ENCODE measurements at regions not wholly inside any gene's neighbourhood (a gene's known extent, or its start where the extent isn't known, plus 50 kb on each side); places are given as distances from the start of the nearest gene placed in this dataset.

DNA sequence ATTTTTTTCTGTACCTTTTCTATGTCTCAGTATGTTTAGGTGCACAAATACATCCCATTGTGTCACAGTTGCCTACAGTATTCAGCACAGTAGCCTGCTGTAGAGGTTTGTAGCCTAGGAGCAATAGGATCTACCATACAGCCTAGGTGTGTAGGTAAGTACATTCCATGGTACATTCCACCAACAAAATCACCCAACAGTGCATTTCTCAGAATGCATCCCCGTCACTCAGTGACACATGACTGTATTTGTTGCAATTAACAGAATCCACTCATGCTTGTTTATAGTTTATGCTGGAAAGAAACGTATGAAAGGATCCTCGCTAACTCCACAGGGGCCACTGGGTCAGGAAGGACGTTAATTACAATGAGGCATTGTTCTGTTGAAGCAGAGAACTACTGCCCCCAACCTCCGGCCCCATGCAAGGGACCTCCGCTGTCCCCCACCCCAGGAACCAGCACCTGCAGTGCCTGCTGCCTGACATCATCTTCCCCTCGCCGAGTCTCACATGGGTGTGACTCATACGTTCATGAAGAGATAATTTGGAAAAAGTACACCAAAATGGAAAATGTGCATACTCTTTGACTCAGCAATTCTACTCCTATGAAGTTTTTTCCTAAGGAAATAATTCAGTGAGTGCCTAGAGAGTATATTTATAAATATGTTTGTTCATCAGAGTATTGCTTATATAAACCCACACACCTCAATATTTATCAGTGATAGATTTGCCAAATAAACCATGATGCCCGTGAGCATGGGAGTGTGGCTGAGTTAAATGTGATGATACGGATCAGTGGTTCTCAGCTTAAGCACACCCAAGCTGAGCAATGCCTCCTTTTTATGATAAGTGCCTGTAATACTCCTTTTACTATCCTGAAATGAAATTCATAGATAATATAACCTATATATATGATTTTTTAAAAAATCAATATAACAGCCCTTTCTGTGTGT lies 156.4 kb upstream of the ECI2 start (continued):
- TF ChIP-seq ARID3A (IDR thresholded peaks at IDR 0.05; ENCODE audit: borderline replicate concordance, low read depth, low read length) (0 out of 2 replicates have a peak, but pooled peaks have one; percentile 12), OTX1 (CRISPR knock-in tag; IDR thresholded peaks at IDR 0.05) (no peak), TCFL5 (CRISPR knock-in tag; conservative IDR thresholded peaks at IDR 0.05) (no peak), SMARCB1 (IDR thresholded peaks at IDR 0.05; ENCODE audit: insufficient read length, low read depth) (no peak), NCOA6 (IDR thresholded peaks at IDR 0.05) (no peak), ETS2 (tag; IDR thresholded peaks at IDR 0.05; ENCODE audit: borderline replicate concordance, poor library complexity, severe bottlenecking) (no peak), ZNF121 (CRISPR knock-in tag; conservative IDR thresholded peaks at IDR 0.05) (no peak), NEUROD1 (IDR thresholded peaks at IDR 0.05; ENCODE audit: borderline replicate concordance, low read depth, low read length, partially characterized antibody) (no peak), MTF1 (CRISPR knock-in tag; IDR thresholded peaks at IDR 0.05; ENCODE audit: borderline replicate concordance) (no peak), HDAC3 (IDR thresholded peaks at IDR 0.05; ENCODE audit: borderline replicate concordance, partially characterized antibody) (peak; percentile 29), ZNF274 (IDR thresholded peaks at IDR 0.05; ENCODE audit: borderline replicate concordance, low read depth, low read length) (no peak), ZNF57 (CRISPR knock-in tag; IDR thresholded peaks at IDR 0.05) (no peak), ZNF253 (CRISPR knock-in tag; conservative IDR thresholded peaks at IDR 0.05) (no peak), LCOR (CRISPR knock-in tag; IDR thresholded peaks at IDR 0.05) (no peak), PPARD (CRISPR knock-in tag; IDR thresholded peaks at IDR 0.05) (no peak), ZNF551 (CRISPR knock-in tag; IDR thresholded peaks at IDR 0.05) (no peak), SLC30A9 (CRISPR knock-in tag; IDR thresholded peaks at IDR 0.05) (no peak), E2F3 (CRISPR knock-in tag; IDR thresholded peaks at IDR 0.05) (no peak)
- TF ChIP-seq, protein P1, sequence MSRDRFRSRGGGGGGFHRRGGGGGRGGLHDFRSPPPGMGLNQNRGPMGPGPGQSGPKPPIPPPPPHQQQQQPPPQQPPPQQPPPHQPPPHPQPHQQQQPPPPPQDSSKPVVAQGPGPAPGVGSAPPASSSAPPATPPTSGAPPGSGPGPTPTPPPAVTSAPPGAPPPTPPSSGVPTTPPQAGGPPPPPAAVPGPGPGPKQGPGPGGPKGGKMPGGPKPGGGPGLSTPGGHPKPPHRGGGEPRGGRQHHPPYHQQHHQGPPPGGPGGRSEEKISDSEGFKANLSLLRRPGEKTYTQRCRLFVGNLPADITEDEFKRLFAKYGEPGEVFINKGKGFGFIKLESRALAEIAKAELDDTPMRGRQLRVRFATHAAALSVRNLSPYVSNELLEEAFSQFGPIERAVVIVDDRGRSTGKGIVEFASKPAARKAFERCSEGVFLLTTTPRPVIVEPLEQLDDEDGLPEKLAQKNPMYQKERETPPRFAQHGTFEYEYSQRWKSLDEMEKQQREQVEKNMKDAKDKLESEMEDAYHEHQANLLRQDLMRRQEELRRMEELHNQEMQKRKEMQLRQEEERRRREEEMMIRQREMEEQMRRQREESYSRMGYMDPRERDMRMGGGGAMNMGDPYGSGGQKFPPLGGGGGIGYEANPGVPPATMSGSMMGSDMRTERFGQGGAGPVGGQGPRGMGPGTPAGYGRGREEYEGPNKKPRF (IDR thresholded peaks at IDR 0.05; ENCODE audit: low read depth, low read length): no peak
- TF ChIP-seq, protein P2, sequence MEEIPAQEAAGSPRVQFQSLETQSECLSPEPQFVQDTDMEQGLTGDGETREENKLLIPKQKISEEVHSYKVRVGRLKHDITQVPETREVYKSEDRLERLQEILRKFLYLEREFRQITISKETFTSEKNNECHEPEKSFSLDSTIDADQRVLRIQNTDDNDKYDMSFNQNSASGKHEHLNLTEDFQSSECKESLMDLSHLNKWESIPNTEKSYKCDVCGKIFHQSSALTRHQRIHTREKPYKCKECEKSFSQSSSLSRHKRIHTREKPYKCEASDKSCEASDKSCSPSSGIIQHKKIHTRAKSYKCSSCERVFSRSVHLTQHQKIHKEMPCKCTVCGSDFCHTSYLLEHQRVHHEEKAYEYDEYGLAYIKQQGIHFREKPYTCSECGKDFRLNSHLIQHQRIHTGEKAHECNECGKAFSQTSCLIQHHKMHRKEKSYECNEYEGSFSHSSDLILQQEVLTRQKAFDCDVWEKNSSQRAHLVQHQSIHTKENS (CRISPR knock-in tag; IDR thresholded peaks at IDR 0.05): no peak

All from K562 (cell line).